HS-5 (cell line): ENCODE measurements at regions not wholly inside any gene's neighbourhood (a gene's known extent, or its start where the extent isn't known, plus 50 kb on each side); places are given as distances from the start of the nearest gene placed in this dataset.

Experiments used
- DNase-seq: peaks from one replicate; pipeline ENCODE4 v3.0.0-alpha.2; 2012; ENCODE audit warnings: low read depth

- no peak for DNase-seq
Observed at GRCh38 chrX:149992918-149993317, 54.6 kb upstream of the EOLA2 start.

- DNase-seq = no peak
Observed at GRCh38 chrX:149993989-149994388, 55.7 kb upstream of the EOLA2 start.

- DNase-seq = no peak
Observed at GRCh38 chrX:149996515-149996914, 58.2 kb upstream of the EOLA2 start.

GRCh38 chrX:150005027-150005426, 66.7 kb upstream of the EOLA2 start:
- no peak for DNase-seq

DNA sequence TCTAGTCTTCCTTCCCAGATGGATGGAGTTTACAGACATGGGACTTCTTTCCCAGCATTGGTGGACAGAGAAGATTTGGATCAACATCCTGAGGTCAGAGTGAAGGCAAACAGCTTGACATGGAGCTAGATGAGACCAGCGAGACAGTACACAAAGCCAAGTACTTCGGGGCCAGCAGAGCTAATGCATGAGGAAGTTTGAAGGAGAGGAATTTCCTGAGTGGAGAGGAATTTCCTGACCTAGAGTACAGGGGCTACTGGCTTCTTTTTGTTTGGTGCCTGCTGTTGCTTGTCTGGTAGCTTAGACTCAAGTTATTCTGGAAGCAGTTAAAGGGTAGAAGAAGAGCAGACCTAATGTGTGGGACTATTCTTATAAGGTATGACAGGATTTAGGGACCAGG, 69.1 kb upstream of the EOLA2 start:
- no peak for DNase-seq

DNA sequence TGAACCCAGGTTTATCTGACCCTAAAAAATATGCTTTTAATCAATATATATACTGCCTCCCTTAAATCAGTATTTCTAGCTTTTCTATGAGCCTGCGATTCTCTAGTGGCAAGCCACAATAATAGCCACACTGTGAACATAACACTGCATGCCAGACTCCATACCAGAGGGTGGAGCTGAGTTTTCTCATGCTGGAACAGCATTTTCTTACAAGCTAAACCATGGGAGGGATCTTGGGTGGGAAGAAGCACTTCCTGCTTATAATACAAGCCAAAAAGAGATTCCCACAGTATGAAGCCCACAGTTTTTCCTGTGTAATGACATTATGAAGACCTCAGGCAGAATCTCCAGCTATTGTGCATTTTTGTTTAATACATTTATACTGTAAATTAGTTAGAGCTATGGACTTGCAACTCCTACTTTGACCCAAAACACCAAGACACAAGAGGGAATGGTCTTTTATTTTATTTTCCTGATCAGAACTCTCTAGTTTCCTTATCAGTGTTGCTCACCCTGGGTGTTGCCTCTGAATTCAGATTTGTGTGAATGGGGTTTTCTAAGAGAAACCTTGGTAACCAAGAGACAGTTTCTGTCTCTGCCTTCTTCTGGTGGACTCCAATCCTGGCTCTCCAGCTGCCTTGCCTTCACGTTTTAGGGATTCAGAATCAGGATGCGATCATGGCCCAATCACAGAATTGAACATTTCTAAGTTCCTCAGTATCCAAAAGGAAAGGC, 74.5 kb upstream of the EOLA2 start:
- no peak for DNase-seq

- DNase-seq = no peak
Observed at GRCh38 chrX:150014525-150014924, 76.2 kb upstream of the EOLA2 start.

DNA sequence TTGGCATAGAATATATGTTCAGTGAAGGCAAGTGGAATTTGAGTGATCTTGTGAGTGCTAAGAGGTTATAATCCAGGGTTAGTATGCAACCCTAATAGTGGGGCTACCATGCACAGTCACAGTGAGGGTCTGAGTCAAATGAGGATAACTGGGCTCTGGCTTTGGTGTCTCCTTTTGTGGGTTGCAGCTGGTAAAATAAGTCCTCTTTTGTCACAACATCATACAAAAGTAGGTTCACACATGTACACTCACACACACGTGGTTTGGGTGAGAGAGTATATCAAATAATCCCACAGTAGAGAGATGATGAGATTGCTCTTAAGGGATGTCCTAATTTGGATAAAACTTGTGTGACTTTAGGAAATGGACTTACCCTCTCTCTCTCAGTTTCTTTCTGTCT, 79.6 kb upstream of the EOLA2 start:
- DNase-seq = no peak

DNA sequence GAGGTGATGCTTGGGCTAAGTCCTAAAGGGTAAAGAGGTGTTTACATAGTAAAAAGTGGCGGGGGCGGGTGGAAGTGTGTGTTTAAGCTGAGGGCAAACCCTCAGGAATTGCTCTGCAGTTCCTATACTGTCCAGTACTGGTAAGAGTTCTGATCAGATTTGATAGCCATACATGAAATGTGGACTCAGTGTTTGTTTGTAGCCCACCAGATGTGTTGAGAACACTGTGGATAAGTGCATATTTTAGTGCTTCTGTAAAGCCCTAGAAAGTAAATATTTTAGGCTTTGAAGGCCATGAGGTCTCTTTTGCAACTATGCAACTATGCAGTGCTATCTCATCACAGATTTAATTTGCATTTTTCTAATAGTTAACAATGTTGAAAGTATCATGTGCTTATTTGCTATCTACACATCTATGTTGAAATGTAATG, 80.7 kb upstream of the EOLA2 start:
- no peak for DNase-seq

- no peak for DNase-seq
Observed at GRCh38 chrX:150028692-150029091, 90.4 kb upstream of the EOLA2 start.

GRCh38 chrX:150032742-150033141, 94.5 kb upstream of the EOLA2 start:
- no peak for DNase-seq

GRCh38 chrX:150034788-150035187, 96.5 kb upstream of the EOLA2 start:
- DNase-seq = no peak

DNA sequence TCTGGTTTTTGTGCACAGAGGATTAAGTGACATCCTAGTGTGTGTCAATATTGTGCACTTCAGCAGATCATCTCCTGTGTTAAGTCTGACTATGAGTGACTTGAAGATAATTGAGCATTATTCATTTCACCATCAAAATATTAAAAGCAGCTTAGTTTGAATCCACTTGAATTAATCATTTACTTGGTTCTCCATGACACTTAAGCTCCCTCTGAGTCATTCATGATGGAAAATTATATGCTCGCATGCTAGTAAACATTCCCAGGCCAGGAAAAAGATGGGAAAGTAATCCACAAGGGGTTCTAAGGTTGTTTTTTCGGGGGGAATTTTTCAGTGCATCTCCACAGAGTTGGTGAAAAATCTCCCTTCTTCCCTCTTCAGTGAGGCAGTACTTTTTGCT, 97.2 kb upstream of the EOLA2 start:
- DNase-seq = no peak

GRCh38 chrX:150036181-150036580, 97.9 kb upstream of the EOLA2 start:
- peak; percentile 75 for DNase-seq

- no peak for DNase-seq
Observed at GRCh38 chrX:150036641-150037040, 98.3 kb upstream of the EOLA2 start.

DNA sequence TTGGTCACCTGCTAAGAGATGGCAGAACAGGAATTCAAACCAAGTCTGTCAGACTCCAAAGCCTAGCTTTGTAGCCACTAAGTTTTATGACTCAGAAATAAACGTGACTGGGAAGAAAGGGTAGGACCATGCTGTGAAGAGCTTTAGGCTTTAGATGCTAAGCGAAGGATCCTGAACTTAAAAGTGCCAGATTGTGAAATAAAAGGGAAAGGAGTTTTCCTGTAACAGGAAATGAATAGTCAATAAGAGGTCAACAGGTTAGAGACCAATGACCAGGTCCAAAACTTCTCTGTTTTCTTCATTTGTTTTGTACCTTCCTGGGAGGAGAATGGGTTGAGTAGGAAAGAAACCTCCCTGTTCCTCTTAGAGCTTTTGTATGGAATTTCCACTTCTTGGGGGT, 98.8 kb upstream of the EOLA2 start:
- DNase-seq = no peak

GRCh38 chrX:150038315-150038714, 100.0 kb upstream of the EOLA2 start:
- DNase-seq = no peak

GRCh38 chrX:150038986-150039599, 100.8 kb upstream of the EOLA2 start:
- no peak for DNase-seq

- DNase-seq = no peak
Observed at GRCh38 chrX:150041208-150041607, 102.9 kb upstream of the EOLA2 start.

GRCh38 chrX:150044556-150044955, 106.3 kb upstream of the EOLA2 start:
- DNase-seq = no peak

DNA sequence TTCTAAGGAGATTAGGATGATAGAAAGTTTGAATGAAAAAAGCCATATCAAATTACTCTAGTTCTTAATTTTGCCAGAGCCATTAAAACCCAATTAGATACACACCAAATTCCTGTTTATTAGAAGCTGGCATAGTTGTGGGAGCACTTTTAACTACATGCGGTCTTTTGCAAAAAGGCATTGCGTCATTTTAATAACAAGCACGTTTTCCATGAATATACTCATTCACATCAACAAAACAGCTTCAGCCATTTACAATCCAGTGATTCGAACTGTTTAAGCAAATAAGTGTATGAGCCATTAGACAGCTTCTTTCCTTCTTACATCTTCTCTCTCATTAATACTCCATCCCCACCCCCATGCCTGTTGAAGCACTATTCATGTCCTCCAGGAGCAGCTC, 109.5 kb upstream of the EOLA2 start:
- no peak for DNase-seq

DNA sequence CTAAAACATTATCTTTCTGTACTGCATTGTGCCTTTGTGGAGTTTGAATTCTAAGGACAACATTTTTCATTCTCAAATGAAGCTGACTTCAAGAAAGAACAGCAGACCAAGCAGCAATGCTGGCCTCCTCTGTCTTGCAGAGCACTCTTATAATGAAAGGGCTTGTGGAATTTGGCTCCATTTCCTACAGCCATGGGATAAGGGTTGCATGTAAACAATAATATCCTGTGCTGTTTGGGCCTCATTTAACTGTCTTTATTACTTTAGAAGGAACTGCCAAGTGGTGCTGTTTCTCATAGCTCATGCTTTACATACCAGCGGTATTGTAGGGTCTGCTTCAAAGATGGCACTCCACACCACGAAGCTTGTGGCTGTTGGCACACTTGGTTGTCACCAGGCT, 111.4 kb upstream of the EOLA2 start:
- DNase-seq = no peak

DNA sequence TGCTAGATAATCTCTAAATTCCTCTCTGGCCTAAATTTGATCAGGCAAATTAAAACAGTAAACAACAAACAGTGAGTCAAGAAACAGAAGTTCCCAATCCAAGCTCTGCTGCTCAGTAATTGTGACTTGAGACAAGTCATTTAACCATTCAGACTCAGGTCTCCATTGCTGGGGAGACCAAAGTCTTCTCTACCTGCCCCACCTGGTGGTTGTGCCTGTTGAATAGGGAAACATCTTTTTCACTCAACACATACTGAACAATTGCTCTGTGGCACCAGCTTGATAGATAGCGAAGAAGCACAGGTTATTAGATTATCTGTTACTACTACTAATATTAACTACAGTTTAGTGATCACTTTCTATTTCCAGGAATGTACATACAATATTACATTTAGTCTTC, 112.1 kb upstream of the EOLA2 start:
- DNase-seq = no peak

DNA sequence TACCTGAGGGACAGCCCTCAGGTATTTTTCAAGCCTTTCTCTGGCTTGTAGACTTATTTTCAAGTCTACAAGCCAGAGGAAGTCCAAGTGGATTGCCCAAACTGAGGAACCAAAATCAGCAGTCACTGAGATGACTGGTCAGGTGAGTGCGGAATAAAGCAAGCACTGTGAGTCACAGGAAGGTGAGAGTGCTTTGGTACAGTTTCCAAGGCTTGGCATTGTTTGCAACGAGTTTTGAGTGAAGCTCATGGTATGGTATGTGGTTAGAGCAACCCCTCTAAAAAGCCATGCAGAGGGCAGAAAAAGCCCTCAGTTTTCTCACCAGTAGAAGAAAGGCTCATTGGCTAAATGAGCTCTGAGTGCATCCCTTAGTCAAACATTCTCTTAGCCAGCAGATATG, 112.8 kb upstream of the EOLA2 start:
- DNase-seq = no peak
